ENCODE measurements at regions not wholly inside any gene's neighbourhood (a gene's known extent, or its start where the extent isn't known, plus 50 kb on each side); places are given as distances from the start of the nearest gene placed in this dataset.

DNA sequence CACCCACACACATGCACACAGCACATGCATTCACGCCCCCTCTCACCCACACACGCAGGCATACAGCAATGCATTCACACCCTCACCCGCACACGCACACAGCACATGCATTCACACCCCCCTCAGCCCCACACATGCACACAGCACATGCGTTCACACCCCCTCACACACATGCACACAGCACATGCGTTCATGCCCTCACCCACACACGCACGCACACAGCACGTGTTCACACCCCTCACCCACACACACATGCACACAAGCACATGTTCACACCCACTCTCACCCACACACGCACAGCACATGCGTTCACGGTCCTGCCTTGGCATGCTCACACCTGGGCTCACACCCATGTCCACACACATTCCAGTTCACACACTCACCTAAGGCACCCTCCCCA, 64.2 kb downstream of the ENGASE start:
- TF ChIP-seq EZH2phosphoT487 (IDR thresholded peaks at IDR 0.05; ENCODE audit: insufficient read depth, low read depth) (no peak), EZH2 (IDR thresholded peaks at IDR 0.05; ENCODE audit: insufficient read depth, poor library complexity, severe bottlenecking) (no peak)

Data from GM23248 (cell line).